HG02610 (cell line): ENCODE measurements at regions not wholly inside any gene's neighbourhood (a gene's known extent, or its start where the extent isn't known, plus 50 kb on each side); places are given as distances from the start of the nearest gene placed in this dataset.

Experiments used
- ATAC-seq: cut with Tn5 transposase; IDR thresholded peaks from one replicate; pipeline ENCODE4 v1.9.1; 2021; ENCODE audit warnings: mild to moderate bottlenecking, moderate library complexity; ENCODE audit not compliant: unreplicated experiment

- no peak for ATAC-seq
These were observed 75.4 kb upstream of the ZMIZ1 start for GRCh38 chr10:78993261-78993945.

- ATAC-seq, result no peak
These were observed 72.6 kb upstream of the ZMIZ1 start for GRCh38 chr10:78995987-78996791.

- ATAC-seq, result no peak
These were observed 72.0 kb upstream of the ZMIZ1 start for GRCh38 chr10:78996792-78997129.

GRCh38 chr10:78997635-78998618 lies 70.8 kb upstream of the ZMIZ1 start:
- ATAC-seq, result no peak

- no peak for ATAC-seq
These were observed 67.5 kb upstream of the ZMIZ1 start for GRCh38 chr10:79001082-79001885.

- ATAC-seq, result no peak
These were observed 66.4 kb upstream of the ZMIZ1 start for GRCh38 chr10:79002336-79002735.

- ATAC-seq, result no peak
These were observed 65.3 kb upstream of the ZMIZ1 start for GRCh38 chr10:79003183-79004100.

GRCh38 chr10:79004311-79004710 lies 64.5 kb upstream of the ZMIZ1 start:
- no peak for ATAC-seq

- ATAC-seq, result no peak
These were observed 63.5 kb upstream of the ZMIZ1 start for GRCh38 chr10:79005126-79005810.

GRCh38 chr10:79007018-79007417 lies 61.7 kb upstream of the ZMIZ1 start:
- no peak for ATAC-seq

- ATAC-seq, result no peak
These were observed 61.1 kb upstream of the ZMIZ1 start for GRCh38 chr10:79007421-79008319.

GRCh38 chr10:79009145-79009544 lies 59.6 kb upstream of the ZMIZ1 start:
- ATAC-seq, result no peak

- ATAC-seq, result no peak
These were observed 56.2 kb upstream of the ZMIZ1 start for GRCh38 chr10:79012567-79012966.

- no peak for ATAC-seq
These were observed 55.3 kb upstream of the ZMIZ1 start for GRCh38 chr10:79013406-79013987.

- ATAC-seq, result no peak
These were observed 54.0 kb upstream of the ZMIZ1 start for GRCh38 chr10:79014796-79015195.

- ATAC-seq, result no peak
These were observed 50.8 kb upstream of the ZMIZ1 start for GRCh38 chr10:79017882-79018520.

- ATAC-seq, result no peak
These were observed 50.2 kb upstream of the ZMIZ1 start for GRCh38 chr10:79018521-79019011.
